GM21447 (cell line): ENCODE measurements at regions not wholly inside any gene's neighbourhood (a gene's known extent, or its start where the extent isn't known, plus 50 kb on each side); places are given as distances from the start of the nearest gene placed in this dataset.
"Not testable (repeated sequence)": the region's sequence is repeated elsewhere in the genome, so short reads cannot be mapped to it uniquely, and the experiment has no call there.

ENCODE experiments used
- ATAC-seq: cut with Tn5 transposase; IDR thresholded peaks from one replicate; pipeline ENCODE4 v1.9.1; 2021; ENCODE audit not compliant: unreplicated experiment

DNA sequence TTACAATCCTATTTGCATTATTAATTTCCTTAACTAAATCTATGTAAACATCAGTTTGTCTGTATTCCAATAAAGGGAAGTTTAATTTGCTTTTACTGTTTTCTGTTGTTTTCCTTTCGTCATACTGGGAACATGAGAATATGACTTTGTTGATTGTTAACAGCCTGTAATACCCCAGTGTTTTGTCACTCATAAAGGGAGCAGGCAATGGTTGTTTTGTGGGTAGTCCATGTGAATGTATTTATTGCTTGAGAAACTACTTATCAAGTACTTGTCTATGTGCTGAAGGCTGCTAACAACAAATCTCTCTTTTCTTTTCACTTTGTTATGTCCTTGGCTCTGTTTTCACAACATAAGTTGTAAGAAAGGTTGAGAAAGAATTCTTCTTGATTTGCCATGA lies 1070.2 kb upstream of the ACO1 start:
- ATAC-seq = no peak

DNA sequence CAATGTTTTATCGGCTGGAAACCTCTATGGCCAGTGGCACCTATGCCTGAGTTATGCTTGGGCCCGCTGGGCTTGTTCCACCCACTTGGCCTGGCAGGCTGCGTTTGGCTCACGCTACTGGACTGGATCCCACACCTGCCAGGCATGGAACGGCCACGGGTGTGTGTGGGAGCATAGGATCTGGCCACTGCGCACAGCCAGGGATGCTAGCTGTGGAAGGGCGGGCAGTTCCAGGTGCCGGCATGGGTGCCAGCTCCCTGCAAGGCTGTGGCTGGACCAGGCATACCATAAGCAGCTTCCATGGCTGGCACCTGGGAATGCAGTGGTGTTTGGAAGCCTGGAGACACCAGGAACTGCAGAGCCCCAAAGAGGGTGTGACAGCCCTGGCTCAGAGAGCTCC lies 1063.9 kb upstream of the ACO1 start:
- no peak for ATAC-seq

GRCh38 chr9:31321256-31321655 lies 1063.2 kb upstream of the ACO1 start:
- ATAC-seq = no peak

DNA sequence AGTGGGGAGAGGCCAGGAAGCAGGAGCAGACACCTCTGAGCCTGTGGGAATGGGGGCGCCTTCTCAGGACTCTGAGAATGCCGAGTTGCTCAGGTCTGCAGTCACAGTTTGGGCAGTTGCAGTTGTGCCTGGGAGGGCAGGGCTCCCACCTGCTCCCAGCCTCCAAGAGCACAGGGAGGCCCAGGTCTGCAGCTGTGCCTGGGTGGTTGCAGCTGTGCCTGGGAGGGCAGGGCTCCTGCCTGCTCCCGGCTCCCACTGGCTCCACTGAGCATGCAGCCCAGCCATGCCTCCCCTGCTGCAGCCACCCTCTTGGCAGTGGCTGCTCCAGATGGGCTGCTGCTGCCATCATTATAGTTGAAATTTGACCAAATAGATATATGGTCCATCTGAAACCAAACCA lies 1062.8 kb upstream of the ACO1 start:
- ATAC-seq = no peak

DNA sequence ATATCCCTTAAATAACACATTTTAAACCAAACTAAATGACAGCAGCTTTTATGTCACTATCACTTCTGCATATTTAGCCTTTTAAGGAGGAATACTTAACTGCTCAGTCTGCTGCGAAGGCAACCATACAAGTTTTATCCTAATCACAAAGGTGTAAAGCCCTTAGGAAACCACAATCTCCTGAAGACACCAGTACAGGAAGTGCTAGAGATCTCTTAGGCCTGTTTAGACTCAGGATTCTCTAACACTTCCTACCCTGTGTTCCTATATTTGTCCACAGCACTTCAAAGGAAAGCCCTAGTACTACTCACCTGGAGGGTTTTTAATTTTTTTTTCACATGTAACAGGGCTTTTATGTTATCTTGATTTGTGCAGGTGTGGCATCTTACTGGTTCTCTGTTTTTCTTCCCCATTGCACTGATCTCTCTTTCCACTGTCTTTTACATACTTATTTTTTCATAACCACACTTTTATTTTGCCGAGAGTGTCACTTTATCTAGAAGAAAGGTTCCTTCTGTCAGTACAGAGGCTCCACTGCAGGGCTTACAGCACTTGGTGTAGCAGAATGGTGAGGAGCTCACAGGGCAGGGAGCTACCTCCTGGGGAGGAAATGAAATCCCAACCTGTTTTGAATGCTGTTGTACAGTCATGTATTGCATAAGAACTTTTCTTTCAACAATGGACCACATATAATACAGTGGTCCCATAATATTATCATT lies 1060.6 kb upstream of the ACO1 start:
- peak; percentile 67 for ATAC-seq

DNA sequence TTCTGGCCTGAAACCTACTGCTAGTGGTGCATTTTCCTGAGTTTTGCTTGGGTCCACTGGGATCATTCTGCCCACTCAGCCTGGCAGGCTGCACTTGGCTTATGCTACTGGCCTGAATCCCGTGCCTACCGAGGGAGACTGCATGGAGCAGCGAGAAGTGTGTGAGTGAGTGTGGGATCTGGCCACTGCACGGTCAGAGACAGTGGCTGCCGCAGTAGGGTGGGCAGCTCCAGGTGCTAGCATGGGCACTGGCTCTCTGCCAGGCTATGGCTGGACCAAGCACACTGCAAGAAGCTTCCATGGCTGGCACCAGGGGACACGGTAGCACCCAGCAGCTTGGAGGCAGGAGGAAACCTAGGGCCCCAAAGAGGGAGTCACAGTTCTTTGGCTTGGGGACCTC lies 1058.7 kb upstream of the ACO1 start:
- no peak for ATAC-seq

GRCh38 chr9:31326883-31327282 lies 1057.6 kb upstream of the ACO1 start:
- ATAC-seq = not testable (repeated sequence)

- no peak for ATAC-seq
Measured at GRCh38 chr9:31334837-31335528, 1049.5 kb upstream of the ACO1 start.

- no peak for ATAC-seq
Measured at GRCh38 chr9:31335529-31336234, 1048.8 kb upstream of the ACO1 start.

DNA sequence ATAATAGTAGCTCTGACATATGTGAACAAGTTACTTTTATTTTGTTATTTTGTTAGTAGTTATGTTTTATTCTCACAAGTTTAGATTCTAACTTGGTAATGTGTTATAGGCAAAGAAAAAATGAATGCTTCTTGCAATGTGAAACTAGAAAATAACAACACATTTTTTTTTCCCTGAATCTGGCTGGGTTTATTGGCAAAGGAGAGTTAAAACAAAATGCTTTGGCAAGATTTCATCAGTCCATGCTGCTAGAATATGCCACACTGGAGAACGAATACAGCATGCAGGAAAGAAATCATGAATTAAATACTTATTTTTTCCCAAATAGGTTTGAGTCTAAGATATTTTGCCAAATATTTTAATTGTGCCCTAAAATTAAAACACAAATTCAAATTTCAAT lies 1048.1 kb upstream of the ACO1 start:
- ATAC-seq = no peak

- ATAC-seq = no peak
Measured at GRCh38 chr9:31336841-31337240, 1047.6 kb upstream of the ACO1 start.

DNA sequence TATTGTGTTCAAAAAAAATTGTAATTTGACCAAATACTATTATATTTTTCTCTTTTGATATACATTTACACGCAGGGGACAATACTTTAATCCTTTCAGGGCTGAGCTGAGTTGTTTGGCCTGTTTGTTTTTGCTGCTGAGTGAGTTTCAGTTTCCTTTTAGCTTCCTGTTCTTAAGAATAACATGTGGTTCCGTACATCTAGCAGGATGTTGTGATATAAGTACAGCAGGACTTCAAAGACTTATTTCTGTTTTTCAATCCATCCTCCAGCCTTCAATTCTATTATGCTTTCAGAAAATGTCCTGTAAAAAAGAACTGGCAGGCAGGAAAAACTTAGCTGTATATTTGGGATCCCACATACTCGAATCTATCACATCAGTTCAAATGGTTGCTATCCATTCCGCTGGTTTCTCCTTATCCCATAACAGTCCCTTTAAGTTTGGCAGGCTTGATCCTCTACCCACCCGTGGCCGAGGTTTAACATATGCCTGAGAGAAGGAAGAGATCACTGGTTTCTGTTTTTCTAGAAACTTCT lies 1037.3 kb upstream of the ACO1 start:
- peak; percentile 100 for ATAC-seq

GRCh38 chr9:31355159-31355882 lies 1029.1 kb upstream of the ACO1 start:
- no peak for ATAC-seq

DNA sequence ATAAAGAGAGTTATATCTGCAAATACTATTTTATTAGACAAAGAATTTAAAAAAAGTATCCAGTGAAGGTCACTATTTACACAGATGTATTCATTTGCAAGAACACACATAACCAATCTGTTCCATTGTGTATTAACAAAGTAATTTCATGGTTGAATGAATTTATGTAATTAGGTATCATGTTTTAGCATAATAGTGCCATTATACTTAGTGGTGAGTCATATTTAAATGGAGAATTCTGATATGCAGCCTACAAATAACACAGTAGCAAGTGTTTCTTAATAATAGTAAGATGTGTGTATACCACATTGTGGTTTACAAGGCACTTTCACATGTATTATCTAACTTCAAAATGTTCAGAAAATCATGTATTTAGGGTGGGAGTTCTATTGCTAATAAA lies 1028.5 kb upstream of the ACO1 start:
- no peak for ATAC-seq

- no peak for ATAC-seq
Measured at GRCh38 chr9:31359071-31359470, 1025.4 kb upstream of the ACO1 start.

DNA sequence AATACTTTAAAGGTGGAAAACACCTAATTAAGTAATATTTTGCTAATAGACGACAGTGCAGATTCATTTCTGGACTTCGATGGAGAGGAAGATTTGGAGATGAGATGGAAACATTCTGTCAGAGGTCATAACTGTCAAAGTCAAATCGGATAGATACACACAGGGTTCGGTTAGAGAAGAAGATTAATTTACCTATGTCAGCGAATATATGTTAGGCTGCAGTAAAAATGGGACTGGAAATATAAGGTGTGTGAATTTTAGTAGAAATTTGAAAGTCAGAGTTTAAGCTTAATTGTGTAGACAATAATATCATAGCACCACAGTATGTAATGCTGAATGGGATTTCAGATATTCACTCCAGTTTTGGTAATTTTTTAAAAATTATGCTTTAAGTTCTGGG lies 1020.3 kb upstream of the ACO1 start:
- ATAC-seq = no peak

DNA sequence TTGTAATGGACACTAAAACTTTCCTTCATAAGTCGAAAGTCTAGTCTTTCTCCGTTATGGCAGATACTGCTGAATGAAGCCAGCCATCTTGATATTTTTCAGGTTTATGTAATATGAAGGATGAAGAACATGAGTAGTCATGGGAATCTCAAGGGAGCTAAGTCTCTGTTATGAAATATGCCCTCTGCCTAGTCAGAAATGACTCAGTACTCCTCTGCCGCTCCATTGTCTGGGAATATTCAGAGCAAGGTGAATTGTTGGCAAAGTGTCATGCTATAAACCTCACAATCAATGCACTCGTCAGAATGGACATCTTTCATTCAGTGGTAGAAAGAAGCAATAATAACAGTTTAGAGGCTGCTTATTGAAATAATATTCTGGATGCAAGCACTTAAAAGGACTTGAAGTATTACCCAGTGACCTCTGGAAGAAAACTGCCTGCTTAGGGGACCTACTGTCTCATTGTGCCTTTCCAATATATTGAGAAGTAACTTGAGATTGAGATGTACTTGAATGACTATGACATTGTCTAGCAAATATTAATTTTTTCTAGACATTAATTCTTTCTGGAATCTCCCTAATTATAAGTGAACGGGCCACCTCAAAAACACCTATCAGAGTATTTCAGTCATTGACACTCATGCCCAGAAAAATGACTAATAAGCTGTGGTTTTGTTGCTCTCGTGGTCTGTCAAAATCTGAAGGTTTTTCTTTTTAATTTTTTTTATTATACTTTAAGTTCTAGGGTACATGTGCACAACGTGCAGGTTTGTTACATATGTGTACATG lies 1011.5 kb upstream of the ACO1 start:
- no peak for ATAC-seq

DNA sequence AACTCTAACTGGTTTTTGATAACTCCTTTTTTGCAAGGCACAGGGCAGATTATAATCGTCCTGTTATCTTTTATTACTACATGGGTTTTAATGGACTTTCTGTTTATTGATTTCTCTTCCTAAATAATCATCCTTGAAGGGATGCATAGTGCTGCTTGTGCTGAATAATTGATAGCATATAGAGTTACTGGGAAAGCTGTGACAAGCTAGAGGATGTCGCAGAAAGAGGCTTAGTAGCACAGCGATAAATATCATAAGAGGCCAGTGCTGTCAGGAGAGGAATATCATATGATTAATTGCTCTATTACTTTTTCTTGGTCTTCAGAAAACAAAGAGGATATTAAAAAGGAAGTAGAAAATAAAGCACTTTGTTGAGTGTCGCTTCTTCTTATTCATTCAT lies 1007.1 kb upstream of the ACO1 start:
- ATAC-seq = no peak

DNA sequence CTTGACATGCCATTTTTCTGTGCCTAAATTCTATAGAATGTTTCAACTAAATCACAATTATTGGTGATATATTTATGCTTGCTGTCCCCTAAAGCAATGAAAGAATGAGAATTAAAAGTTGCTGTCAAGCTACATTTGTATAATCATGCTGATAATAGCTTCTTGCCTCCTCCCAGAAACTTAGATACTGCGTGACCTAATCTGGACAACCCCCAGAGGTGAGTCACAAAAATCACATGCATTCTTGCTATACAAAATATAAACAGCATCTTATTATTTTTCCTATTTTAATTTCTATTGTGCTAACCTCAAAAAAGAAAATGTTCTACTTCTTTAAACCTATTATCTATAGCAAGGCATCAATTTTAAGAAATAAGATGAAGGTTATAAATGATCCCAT lies 995.8 kb upstream of the ACO1 start:
- ATAC-seq = no peak

GRCh38 chr9:31389075-31389474 lies 995.4 kb upstream of the ACO1 start:
- ATAC-seq = no peak
